ENCODE measurements at regions not wholly inside any gene's neighbourhood (a gene's known extent, or its start where the extent isn't known, plus 50 kb on each side); places are given as distances from the start of the nearest gene placed in this dataset.

DNA sequence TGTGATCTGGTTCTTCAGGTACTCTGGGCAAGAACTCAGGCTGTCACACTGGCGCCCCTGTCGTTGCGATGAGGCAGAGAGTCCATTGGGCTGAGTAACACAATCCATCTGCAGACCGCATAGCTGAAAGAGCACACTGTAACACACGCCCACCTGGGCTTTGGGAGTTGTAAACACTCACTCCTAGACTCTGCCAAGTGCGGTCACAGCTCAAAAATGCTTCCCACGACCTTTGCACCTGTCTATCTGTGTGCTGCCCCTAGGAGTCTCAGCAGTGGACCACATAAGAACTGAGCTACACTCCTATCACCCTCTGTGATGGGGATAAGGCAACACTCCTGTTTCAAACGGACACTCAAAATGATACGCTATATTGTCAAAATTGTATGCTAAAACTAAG, 2028.3 kb downstream of the PCDH7 start:
- H3K4me3 Mint-ChIP-seq = no peak overlapping the region
- no peak overlapping the region for H3K27ac Mint-ChIP-seq
- ChIA-PET POLR2A (no interaction called here), CTCF (interaction anchor here in 1 of 2 donors (0.5 kb wide), 1 partner anchor 14 kb away, joined by 3 read pairs; no protein-coding TSS in a partner anchor)
- Histone ChIP-seq H3K4me1 (ENCODE audit: control insufficient read depth in 1 of 2, extremely low read depth in 1 of 2, insufficient read depth in 2 of 2, low read length in 2 of 2) (no peaks in the 10 kb centered on the region), H3K27ac (ENCODE audit: low read length) (no peak overlapping the region), H3K36me3 (ENCODE audit: control insufficient read depth in 2 of 2, extremely low read depth in 1 of 2, insufficient read depth in 1 of 2, low read length in 1 of 2) (no peaks in the 10 kb centered on the region), H3K27me3 (replicated peaks in 1 of 2; ENCODE audit: control insufficient read depth in 2 of 2, extremely low read depth in 1 of 2, insufficient read depth in 2 of 2, low read length in 1 of 2) (no peaks in the 10 kb centered on the region), H3K9me3 (no peaks in the 10 kb centered on the region), H3K4me3 (ENCODE audit: control insufficient read depth in 1 of 2, extremely low read depth in 1 of 2, low read length in 1 of 2) (no peak overlapping the region)
- DNase-seq = no peak
- no peak for ATAC-seq (replicated peaks in 1 of 4)
- H3K4me1 Mint-ChIP-seq = no peaks in the 10 kb centered on the region
- WGBS (ENCODE audit: insufficient coverage) = 93% methylated on average over 4 of the region's 9 CpGs
- H3K27me3 Mint-ChIP-seq = no peaks in the 10 kb centered on the region
- peaks cover 0 to 5% (median 2%) of the 10 kb centered on the region in 3 donors for H3K9me3 Mint-ChIP-seq
- no peaks in the 10 kb centered on the region for H3K36me3 Mint-ChIP-seq

DNA sequence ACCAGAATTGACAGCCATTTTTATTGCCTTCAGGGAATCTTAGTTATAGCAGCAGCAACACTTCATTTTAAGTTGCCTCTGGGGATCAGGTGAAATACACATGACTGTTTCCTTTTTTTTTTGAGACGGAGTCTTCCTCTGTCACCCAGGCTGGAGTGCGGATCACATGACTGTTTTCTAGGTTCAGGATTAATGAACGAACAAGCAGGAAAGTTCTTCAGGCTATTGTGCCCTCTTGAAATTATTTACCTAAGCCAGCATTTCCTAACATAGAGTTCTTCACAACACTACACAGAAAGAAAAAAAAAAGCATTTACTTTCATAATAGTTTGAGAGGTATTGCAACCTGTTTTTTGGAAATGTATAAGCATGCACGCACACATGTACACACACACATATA, 2032.8 kb downstream of the PCDH7 start:
- Histone ChIP-seq H3K4me1 (ENCODE audit: control insufficient read depth in 1 of 2, extremely low read depth in 1 of 2, insufficient read depth in 2 of 2, low read length in 2 of 2) (no peaks in the 10 kb centered on the region), H3K4me3 (ENCODE audit: control insufficient read depth in 1 of 2, extremely low read depth in 1 of 2, low read length in 1 of 2) (no peak overlapping the region), H3K27ac (ENCODE audit: low read length) (no peak overlapping the region), H3K27me3 (replicated peaks in 1 of 2; ENCODE audit: control insufficient read depth in 2 of 2, extremely low read depth in 1 of 2, insufficient read depth in 2 of 2, low read length in 1 of 2) (no peaks in the 10 kb centered on the region), H3K9me3 (no peaks in the 10 kb centered on the region), H3K36me3 (ENCODE audit: control insufficient read depth in 2 of 2, extremely low read depth in 1 of 2, insufficient read depth in 1 of 2, low read length in 1 of 2) (no peaks in the 10 kb centered on the region)
- Mint-ChIP-seq H3K27ac (no peak overlapping the region), H3K9me3 (peaks cover 18 to 22% (median 22%) of the 10 kb centered on the region in 3 donors), H3K27me3 (no peaks in the 10 kb centered on the region), H3K4me3 (no peak overlapping the region), H3K36me3 (no peaks in the 10 kb centered on the region), H3K4me1 (no peaks in the 10 kb centered on the region)
- CTCF ChIA-PET = interaction anchor here in 1 of 2 donors (0.6 kb wide), 1 partner anchor 250 kb away, joined by 3 read pairs; no protein-coding TSS in a partner anchor
- no peak for ATAC-seq (replicated peaks in 1 of 4)
- POLR2A ChIA-PET = no interaction called here
- WGBS (ENCODE audit: insufficient coverage) = no CpG with 5 or more reads among the region's 4 CpGs
- DNase-seq = no peak

DNA sequence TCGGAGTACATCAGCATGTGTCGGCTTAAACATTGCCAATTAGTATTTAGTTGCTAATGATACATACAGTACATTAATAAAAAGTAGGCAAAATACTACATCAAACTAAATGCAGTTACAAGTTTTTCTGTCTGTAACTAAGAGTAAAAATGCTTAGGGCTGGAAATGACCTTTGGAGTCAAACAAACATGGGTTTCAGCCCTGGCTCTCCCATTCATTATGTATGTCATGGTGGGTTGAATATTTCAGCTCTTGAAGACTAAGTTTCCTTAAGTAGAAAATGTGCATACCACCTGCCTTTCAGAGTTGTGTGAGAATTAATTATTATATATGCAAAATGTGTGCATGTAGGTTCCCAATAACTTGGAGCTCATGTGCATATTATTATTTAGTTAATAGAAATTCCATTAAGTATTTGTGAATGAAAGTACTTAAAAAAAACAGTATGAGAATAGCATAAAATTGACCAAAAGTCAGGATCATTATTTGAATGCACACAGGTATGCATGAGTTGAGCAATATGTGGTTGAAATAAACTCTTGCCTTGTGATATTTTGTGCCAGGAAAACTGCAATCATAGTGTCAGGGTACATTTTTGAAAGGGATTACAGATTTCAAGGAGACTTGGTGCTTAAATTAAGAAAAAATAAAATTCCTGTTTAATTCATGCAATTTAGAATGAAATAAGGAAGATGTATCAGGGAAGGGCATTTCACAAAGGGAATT, 2048.7 kb downstream of the PCDH7 start:
- Mint-ChIP-seq H3K9me3 (peaks cover 11 to 22% (median 12%) of the 10 kb centered on the region in 3 donors), H3K27me3 (no peaks in the 10 kb centered on the region), H3K36me3 (no peaks in the 10 kb centered on the region), H3K4me1 (no peaks in the 10 kb centered on the region), H3K27ac (no peak overlapping the region), H3K4me3 (no peak overlapping the region)
- ChIA-PET CTCF (no interaction called here), POLR2A (no interaction called here)
- ATAC-seq (replicated peaks in 1 of 4) (no peak), DNase-seq (no peak)
- Histone ChIP-seq H3K4me1 (ENCODE audit: control insufficient read depth in 1 of 2, extremely low read depth in 1 of 2, insufficient read depth in 2 of 2, low read length in 2 of 2) (no peaks in the 10 kb centered on the region), H3K9me3 (no peaks in the 10 kb centered on the region), H3K27me3 (replicated peaks in 1 of 2; ENCODE audit: control insufficient read depth in 2 of 2, extremely low read depth in 1 of 2, insufficient read depth in 2 of 2, low read length in 1 of 2) (no peaks in the 10 kb centered on the region), H3K36me3 (ENCODE audit: control insufficient read depth in 2 of 2, extremely low read depth in 1 of 2, insufficient read depth in 1 of 2, low read length in 1 of 2) (no peaks in the 10 kb centered on the region), H3K27ac (ENCODE audit: low read length) (no peak overlapping the region), H3K4me3 (ENCODE audit: control insufficient read depth in 1 of 2, extremely low read depth in 1 of 2, low read length in 1 of 2) (no peak overlapping the region)
- WGBS (ENCODE audit: insufficient coverage) = no CpG with 5 or more reads among the region's 2 CpGs

DNA sequence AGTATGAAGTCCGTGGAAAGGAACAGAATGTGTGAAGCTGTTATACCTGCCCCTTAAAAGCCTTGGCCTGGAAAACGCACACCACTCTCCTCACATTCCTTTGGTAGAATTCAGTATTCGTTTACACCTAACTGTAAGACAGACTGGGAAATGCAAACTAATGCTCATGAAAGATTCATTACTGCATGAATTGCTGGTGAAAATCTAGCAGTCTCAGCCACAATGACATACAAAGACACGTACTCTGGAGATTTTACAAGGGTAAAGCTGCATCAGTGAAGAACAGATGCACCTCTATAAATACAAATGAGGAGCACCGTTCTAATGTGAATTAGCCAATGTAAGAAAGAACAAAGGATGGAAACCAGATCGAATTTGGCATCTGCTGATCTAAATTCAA, 2051.3 kb downstream of the PCDH7 start:
- H3K27ac Mint-ChIP-seq = no peak overlapping the region
- Histone ChIP-seq H3K4me1 (ENCODE audit: control insufficient read depth in 1 of 2, extremely low read depth in 1 of 2, insufficient read depth in 2 of 2, low read length in 2 of 2) (no peaks in the 10 kb centered on the region), H3K27me3 (replicated peaks in 1 of 2; ENCODE audit: control insufficient read depth in 2 of 2, extremely low read depth in 1 of 2, insufficient read depth in 2 of 2, low read length in 1 of 2) (no peaks in the 10 kb centered on the region), H3K36me3 (ENCODE audit: control insufficient read depth in 2 of 2, extremely low read depth in 1 of 2, insufficient read depth in 1 of 2, low read length in 1 of 2) (no peaks in the 10 kb centered on the region), H3K4me3 (ENCODE audit: control insufficient read depth in 1 of 2, extremely low read depth in 1 of 2, low read length in 1 of 2) (no peak overlapping the region), H3K27ac (ENCODE audit: low read length) (no peak overlapping the region), H3K9me3 (no peaks in the 10 kb centered on the region)
- ATAC-seq (replicated peaks in 1 of 4) (no peak), DNase-seq (no peak)
- no peak overlapping the region for H3K4me3 Mint-ChIP-seq
- no peaks in the 10 kb centered on the region for H3K27me3 Mint-ChIP-seq
- no peaks in the 10 kb centered on the region for H3K4me1 Mint-ChIP-seq
- WGBS (ENCODE audit: insufficient coverage) = 20% methylated on average over 1 of the region's 6 CpGs
- ChIA-PET POLR2A (no interaction called here), CTCF (no interaction called here)
- peaks cover 11 to 22% (median 12%) of the 10 kb centered on the region in 3 donors for H3K9me3 Mint-ChIP-seq
- H3K36me3 Mint-ChIP-seq = no peaks in the 10 kb centered on the region

DNA sequence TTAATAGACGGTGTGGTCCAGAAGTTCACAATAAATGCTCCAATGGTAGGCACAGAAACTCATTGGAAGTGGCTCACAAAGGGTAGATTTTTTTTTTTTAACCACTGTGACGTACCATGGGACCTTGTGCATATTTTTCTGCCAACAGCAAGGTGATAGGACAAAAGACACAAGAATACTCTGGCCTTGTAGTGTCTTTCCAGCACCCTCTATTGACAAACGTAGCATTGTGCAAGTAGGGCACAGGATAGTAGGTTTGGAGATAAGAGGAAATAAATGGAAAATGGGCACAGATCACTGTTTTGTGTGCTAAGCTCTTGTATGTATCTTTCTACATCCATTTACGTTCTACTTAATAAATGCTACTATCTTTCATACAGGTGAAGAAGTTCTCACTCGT, 2054.9 kb downstream of the PCDH7 start:
- no peaks in the 10 kb centered on the region for H3K36me3 Mint-ChIP-seq
- no peak overlapping the region for H3K27ac Mint-ChIP-seq
- 48% methylated on average over 2 of the region's 5 CpGs for WGBS (ENCODE audit: insufficient coverage)
- no peaks in the 10 kb centered on the region for H3K27me3 ChIP-seq (replicated peaks in 1 of 2; ENCODE audit: control insufficient read depth in 2 of 2, extremely low read depth in 1 of 2, insufficient read depth in 2 of 2, low read length in 1 of 2)
- peaks cover 19 to 28% (median 27%) of the 10 kb centered on the region in 3 donors for H3K9me3 Mint-ChIP-seq
- H3K4me3 Mint-ChIP-seq = no peak overlapping the region
- DNase-seq = no peak
- no peaks in the 10 kb centered on the region for H3K4me1 Mint-ChIP-seq
- no peak overlapping the region for H3K4me3 ChIP-seq (ENCODE audit: control insufficient read depth in 1 of 2, extremely low read depth in 1 of 2, low read length in 1 of 2)
- CTCF ChIA-PET = no interaction called here
- POLR2A ChIA-PET = no interaction called here
- ATAC-seq (replicated peaks in 1 of 4) = no peak
- no peaks in the 10 kb centered on the region for H3K27me3 Mint-ChIP-seq
- no peaks in the 10 kb centered on the region for H3K36me3 ChIP-seq (ENCODE audit: control insufficient read depth in 2 of 2, extremely low read depth in 1 of 2, insufficient read depth in 1 of 2, low read length in 1 of 2)
- no peaks in the 10 kb centered on the region for H3K9me3 ChIP-seq
- no peaks in the 10 kb centered on the region for H3K4me1 ChIP-seq (ENCODE audit: control insufficient read depth in 1 of 2, extremely low read depth in 1 of 2, insufficient read depth in 2 of 2, low read length in 2 of 2)
- no peak overlapping the region for H3K27ac ChIP-seq (ENCODE audit: low read length)

DNA sequence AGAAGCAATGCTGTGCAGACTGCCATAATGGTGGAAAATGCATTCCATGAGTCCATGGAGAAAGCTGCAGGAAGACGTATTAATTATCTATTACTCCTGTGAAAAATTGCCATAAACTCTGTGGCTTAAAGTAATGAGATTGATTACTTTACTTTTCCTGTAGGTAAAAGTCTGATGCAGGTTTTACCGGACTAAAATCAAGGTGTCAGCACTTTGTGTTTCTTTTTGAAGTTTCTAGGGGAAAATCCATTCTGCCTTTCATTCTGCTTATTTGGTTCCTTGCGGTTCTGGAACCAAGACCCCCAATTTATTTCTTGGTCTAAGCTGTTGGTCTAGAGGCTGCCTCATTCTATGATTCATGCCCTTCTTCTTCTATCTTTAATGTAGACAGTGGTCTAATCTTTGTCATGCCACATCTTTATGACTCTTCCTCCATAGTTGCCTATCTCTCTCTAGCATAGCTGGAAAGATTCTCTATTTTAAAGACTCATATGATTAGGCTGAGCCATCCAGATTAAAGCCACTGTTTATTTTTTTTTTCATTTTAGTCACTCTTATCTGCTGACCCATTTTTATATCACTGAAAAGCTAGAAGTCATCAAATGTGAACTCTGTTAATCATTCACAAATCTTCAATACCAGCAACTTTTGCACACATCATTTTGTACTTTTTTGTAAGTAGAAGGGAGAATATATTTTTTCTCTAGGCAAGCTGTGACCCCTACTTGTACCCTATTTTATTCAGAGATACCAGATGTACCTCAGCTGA, 2056.4 kb downstream of the PCDH7 start:
- H3K36me3 Mint-ChIP-seq = no peaks in the 10 kb centered on the region
- ChIA-PET POLR2A (no interaction called here), CTCF (no interaction called here)
- no peaks in the 10 kb centered on the region for H3K27me3 Mint-ChIP-seq
- Histone ChIP-seq H3K36me3 (ENCODE audit: control insufficient read depth in 2 of 2, extremely low read depth in 1 of 2, insufficient read depth in 1 of 2, low read length in 1 of 2) (no peaks in the 10 kb centered on the region), H3K27ac (ENCODE audit: low read length) (no peak overlapping the region), H3K4me1 (ENCODE audit: control insufficient read depth in 1 of 2, extremely low read depth in 1 of 2, insufficient read depth in 2 of 2, low read length in 2 of 2) (no peaks in the 10 kb centered on the region), H3K4me3 (ENCODE audit: control insufficient read depth in 1 of 2, extremely low read depth in 1 of 2, low read length in 1 of 2) (no peak overlapping the region), H3K9me3 (no peaks in the 10 kb centered on the region), H3K27me3 (replicated peaks in 1 of 2; ENCODE audit: control insufficient read depth in 2 of 2, extremely low read depth in 1 of 2, insufficient read depth in 2 of 2, low read length in 1 of 2) (no peaks in the 10 kb centered on the region)
- H3K4me1 Mint-ChIP-seq = no peaks in the 10 kb centered on the region
- no CpG with 5 or more reads among the region's 3 CpGs for WGBS (ENCODE audit: insufficient coverage)
- ATAC-seq (replicated peaks in 1 of 4) (no peak), DNase-seq (no peak)
- no peak overlapping the region for H3K27ac Mint-ChIP-seq
- H3K9me3 Mint-ChIP-seq = peaks cover 23 to 28% (median 24%) of the 10 kb centered on the region in 3 donors
- no peak overlapping the region for H3K4me3 Mint-ChIP-seq
